Esophagus squamous epithelium (tissue), 5 donors: ENCODE measurements at regions not wholly inside any gene's neighbourhood (a gene's known extent, or its start where the extent isn't known, plus 50 kb on each side); places are given as distances from the start of the nearest gene placed in this dataset.

Experiments
- DNase-seq: peaks from one replicate; lab custom pipeline; 2025; lab: John Stamatoyannopoulos, UW
- H3K27ac ChIP-seq, 4 donors: fragments of 200-600 bp; sonication (generic); one replicate each; pipeline ENCODE4 v1.5.1; 2016 to 2019; ENCODE audit warnings: mild to moderate bottlenecking in 1 of 4
- H3K27me3 ChIP-seq, 4 donors: fragments of 200-600 bp; sonication (generic); 1 replicate in 3 of 4; 2 replicates in 1 of 4; pipeline versions ENCODE4 v1.5.1 to v1.6.0; 2017 to 2021; ENCODE audit warnings: antibody characterized with exemption in 1 of 4
- H3K36me3 ChIP-seq, 3 donors: fragments of 200-600 bp; sonication (generic); one replicate each; pipeline ENCODE4 v1.5.1; 2016 to 2019
- H3K4me1 ChIP-seq, 3 donors: fragments of 200-600 bp; sonication (generic); one replicate each; pipeline ENCODE4 v1.5.1; 2017 to 2019
- H3K4me3 ChIP-seq, 4 donors: fragments of 200-600 bp; sonication (generic); 1 replicate in 3 of 4; 2 replicates in 1 of 4; pipeline ENCODE4 v1.5.1; 2016 to 2019; ENCODE audit warnings: mild to moderate bottlenecking in 2 of 4, moderate library complexity in 1 of 4
- H3K9me3 ChIP-seq, 3 donors: fragments of 200-600 bp; sonication (generic); one replicate each; pipeline ENCODE4 v1.5.1; 2016 to 2019
- POLR2A ChIP-seq, 4 donors: fragments of 450-650 bp; IDR thresholded peaks; one replicate each; pipeline ENCODE4 v1.6.1; 2017; ENCODE audit warnings: antibody characterized with exemption in 4 of 4, mild to moderate bottlenecking in 4 of 4, moderate library complexity in 3 of 4
- WGBS, 2 donors: methylation state at CpG; one replicate each; pipeline ENCODE4 v1.1.5; 2018; 5-methylcytosine and 5-hydroxymethylcytosine counted together
- intact Hi-C: fragments of 100-400 bp; cut with DNase I; formaldehyde crosslinking; loops from one replicate; pipeline ENCODE4 v1.15.0; 2022
- TF ChIP-seq, protein P1 (sequence below), 6 experiments: fragments of 450-650 bp in 4 of 6; fragments of 200-600 bp in 2 of 6; sonication (generic) in 2 of 6; IDR thresholded peaks; one replicate each; pipeline ENCODE4 v1.5.1; 2016 to 2019; ENCODE audit warnings: antibody characterized with exemption in 6 of 6, mild to moderate bottlenecking in 4 of 6, moderate library complexity in 4 of 6
- donor health status: DM: yes; HTN: yes; CAD: no.

DNA sequence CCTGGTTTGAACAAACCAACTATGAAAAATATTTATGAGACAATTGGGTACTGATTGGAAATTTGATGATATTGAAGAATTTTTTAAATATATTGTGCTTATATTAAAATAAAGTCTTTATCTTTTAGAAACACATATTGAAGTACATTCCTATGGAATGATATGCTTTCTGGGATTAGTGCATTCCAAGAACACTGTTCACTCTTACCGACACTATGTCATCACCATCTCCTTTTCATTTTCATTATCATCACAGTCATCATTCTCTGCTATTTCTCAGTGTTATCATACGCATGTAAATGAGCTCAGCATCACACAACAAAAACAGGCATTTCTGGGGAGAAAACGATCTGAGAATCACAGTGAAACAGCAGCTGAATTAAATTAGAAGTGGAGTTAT lies 513.3 kb upstream of the CCDC196 start:
- Histone ChIP-seq H3K4me1 (no peaks in the 10 kb centered on the region), H3K4me3 (no peak overlapping the region), H3K9me3 (no peaks in the 10 kb centered on the region), H3K27ac (no peak overlapping the region), H3K36me3 (no peaks in the 10 kb centered on the region), H3K27me3 (peaks cover 0 to 25% (median 0%) of the 10 kb centered on the region in 4 donors)
- intact Hi-C loops, result no loop called here
- WGBS, 2 donors, result 52 to 74% methylated on average over 3 of the region's 3 CpGs
- no peak for TF ChIP-seq POLR2A (IDR thresholded peaks at IDR 0.05)
- TF ChIP-seq, protein P1, sequence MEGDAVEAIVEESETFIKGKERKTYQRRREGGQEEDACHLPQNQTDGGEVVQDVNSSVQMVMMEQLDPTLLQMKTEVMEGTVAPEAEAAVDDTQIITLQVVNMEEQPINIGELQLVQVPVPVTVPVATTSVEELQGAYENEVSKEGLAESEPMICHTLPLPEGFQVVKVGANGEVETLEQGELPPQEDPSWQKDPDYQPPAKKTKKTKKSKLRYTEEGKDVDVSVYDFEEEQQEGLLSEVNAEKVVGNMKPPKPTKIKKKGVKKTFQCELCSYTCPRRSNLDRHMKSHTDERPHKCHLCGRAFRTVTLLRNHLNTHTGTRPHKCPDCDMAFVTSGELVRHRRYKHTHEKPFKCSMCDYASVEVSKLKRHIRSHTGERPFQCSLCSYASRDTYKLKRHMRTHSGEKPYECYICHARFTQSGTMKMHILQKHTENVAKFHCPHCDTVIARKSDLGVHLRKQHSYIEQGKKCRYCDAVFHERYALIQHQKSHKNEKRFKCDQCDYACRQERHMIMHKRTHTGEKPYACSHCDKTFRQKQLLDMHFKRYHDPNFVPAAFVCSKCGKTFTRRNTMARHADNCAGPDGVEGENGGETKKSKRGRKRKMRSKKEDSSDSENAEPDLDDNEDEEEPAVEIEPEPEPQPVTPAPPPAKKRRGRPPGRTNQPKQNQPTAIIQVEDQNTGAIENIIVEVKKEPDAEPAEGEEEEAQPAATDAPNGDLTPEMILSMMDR (IDR thresholded peaks at IDR 0.05), result no peak
- DNase-seq, result no peak

DNA sequence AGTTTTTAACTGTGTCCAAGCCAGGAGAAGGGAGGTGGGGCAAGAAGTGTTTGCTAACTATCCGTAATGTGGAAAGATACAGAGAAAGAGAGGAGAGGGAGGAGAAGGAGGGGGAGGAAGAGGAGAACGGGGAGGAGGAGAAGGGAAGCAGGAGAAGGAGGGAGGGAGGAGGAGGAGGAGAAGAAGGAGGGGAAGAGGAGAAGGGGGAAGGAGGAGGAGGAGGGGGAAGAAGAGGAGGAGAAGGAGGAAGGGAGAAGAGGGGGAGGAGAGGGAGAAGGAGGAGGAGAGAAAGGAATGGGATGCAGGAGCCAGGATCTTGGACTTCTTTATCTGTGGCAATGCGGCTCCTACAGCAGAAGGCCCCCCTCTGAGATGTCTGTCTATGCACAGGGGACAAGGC lies 510.3 kb upstream of the CCDC196 start:
- DNase-seq, result no peak
- Histone ChIP-seq H3K27me3 (peaks cover 0 to 13% (median 0%) of the 10 kb centered on the region in 4 donors), H3K4me3 (no peak overlapping the region), H3K36me3 (no peaks in the 10 kb centered on the region), H3K4me1 (no peaks in the 10 kb centered on the region), H3K27ac (no peak overlapping the region), H3K9me3 (peaks cover 0 to 10% (median 0%) of the 10 kb centered on the region in 3 donors)
- 51 to 62% methylated on average over 3 of the region's 3 CpGs for whole genome bisulfite sequencing, 2 donors
- intact Hi-C loops, result no loop called here
- TF ChIP-seq, protein P1 (IDR thresholded peaks at IDR 0.05), result no peak
- no peak for TF ChIP-seq POLR2A (IDR thresholded peaks at IDR 0.05)

DNA sequence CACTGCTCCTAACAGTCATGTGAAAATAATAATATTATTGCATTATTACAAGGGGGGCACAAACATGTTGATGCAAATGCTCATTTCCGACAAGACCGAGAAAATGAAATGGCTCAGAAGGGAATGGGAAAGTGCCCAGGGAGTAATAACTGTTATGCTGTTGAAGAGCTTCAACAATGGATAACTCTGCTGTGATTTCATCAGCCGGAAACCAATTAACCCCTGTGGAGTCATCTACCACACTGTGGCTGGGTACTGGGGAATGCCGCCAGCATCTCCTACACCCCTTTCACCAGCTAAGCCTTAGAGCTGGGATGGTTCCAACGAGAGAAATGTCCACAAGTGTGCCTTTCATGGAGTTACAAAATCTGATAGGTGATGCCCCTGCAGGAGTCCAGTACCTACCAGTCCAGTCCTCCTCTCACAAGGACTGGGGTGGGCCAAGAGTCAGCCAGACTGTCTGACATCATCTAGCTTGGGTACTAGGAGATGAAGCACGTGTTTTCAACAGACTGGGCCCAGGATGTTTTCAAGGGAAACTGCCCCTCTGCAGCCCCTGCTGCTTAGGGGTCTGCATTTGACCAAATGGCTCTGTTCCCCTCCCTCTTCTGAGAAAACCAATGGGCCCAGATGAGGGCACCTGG lies 509.3 kb upstream of the CCDC196 start:
- TF ChIP-seq, protein P1 (IDR thresholded peaks at IDR 0.05), result no peak
- no peak for TF ChIP-seq POLR2A (IDR thresholded peaks at IDR 0.05)
- Histone ChIP-seq H3K4me3 (no peak overlapping the region), H3K27ac (no peak overlapping the region), H3K4me1 (no peaks in the 10 kb centered on the region), H3K36me3 (no peaks in the 10 kb centered on the region), H3K27me3 (peaks cover 0 to 13% (median 0%) of the 10 kb centered on the region in 4 donors), H3K9me3 (peaks cover 0 to 10% (median 0%) of the 10 kb centered on the region in 3 donors)
- 76 to 85% methylated on average over 5 to 6 of the region's 6 CpGs for WGBS, 2 donors
- intact Hi-C loops, result no loop called here
- DNase-seq, result no peak

DNA sequence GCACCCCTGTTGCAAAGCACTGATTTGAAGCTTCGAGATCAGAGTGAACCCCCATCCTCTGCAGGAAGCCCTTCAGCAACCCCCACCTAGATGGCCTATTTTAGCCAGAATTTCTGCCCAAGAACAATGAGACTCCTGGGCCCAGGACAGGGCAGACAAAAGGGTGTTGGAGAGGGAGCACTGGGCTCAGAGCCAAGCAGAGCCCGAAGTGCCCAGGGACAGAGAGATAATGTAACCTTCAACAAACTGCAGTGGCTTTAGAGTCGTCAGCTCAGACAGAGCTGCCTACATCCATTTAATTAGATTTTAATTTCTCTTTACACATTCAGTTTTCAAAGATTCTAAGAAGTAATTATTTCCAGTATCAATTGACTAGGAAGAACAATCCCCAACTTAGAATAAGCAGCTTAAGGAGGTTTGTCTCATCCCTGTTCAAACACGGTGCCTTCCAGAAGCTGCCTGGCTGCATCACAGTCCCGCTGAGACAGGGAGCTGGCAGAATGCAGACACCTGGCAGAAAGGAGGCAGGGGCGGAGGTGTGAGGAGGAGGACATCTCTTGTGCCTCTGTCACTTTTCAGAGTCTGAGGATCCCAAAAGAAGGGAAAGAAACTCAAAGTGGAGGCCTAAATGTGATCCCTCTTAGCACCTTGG lies 504.9 kb upstream of the CCDC196 start:
- no peak for DNase-seq
- intact Hi-C loops, result no loop called here
- no peak overlapping the region for H3K4me3 ChIP-seq
- no peaks in the 10 kb centered on the region for H3K36me3 ChIP-seq
- peaks cover 0 to 10% (median 0%) of the 10 kb centered on the region in 3 donors for H3K9me3 ChIP-seq
- no peaks in the 10 kb centered on the region for H3K4me1 ChIP-seq
- H3K27ac ChIP-seq, result no peak overlapping the region
- 76 to 80% methylated on average over 4 to 6 of the region's 6 CpGs for WGBS, 2 donors
- H3K27me3 ChIP-seq, result no peaks in the 10 kb centered on the region
- no peak for TF ChIP-seq POLR2A (IDR thresholded peaks at IDR 0.05)
- TF ChIP-seq, protein P1 (IDR thresholded peaks at IDR 0.05), result no peak

DNA sequence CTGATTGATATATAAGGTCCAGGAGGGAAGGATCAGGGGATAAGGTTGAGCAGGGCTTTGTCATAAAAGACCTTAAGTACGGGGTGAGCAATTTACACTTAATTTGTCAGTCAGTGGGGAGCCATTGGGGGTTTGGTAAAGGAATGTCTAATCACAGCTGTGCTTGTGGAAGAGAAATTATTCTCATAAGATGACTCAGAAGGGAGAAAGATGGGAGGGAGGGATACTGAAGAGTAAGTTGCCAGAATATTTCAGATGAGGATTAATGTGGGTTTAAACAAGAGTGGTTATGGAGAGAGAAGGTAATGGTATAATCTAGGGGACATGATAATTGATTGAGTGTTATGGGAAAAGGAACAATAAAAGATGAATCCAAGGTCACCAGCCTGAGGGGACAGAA lies 500.1 kb upstream of the CCDC196 start:
- DNase-seq, result no peak
- Histone ChIP-seq H3K27me3 (no peaks in the 10 kb centered on the region), H3K27ac (no peak overlapping the region), H3K4me1 (no peaks in the 10 kb centered on the region), H3K36me3 (no peaks in the 10 kb centered on the region), H3K4me3 (no peak overlapping the region), H3K9me3 (no peaks in the 10 kb centered on the region)
- intact Hi-C loops, result no loop called here
- TF ChIP-seq POLR2A (IDR thresholded peaks at IDR 0.05), result no peak
- TF ChIP-seq, protein P1 (IDR thresholded peaks at IDR 0.05), result no peak
- 20 to 22% methylated on average over 1 of the region's 1 CpG for WGBS, 2 donors
